ENCODE measurements at regions not wholly inside any gene's neighbourhood (a gene's known extent, or its start where the extent isn't known, plus 50 kb on each side); places are given as distances from the start of the nearest gene placed in this dataset.

- intact Hi-C loops (cut with micrococcal nuclease): no loop called here
- no peaks in the 10 kb centered on the region for H3K9me2 ChIP-seq (ENCODE audit: insufficient read depth)
- H3K27ac ChIP-seq (ENCODE audit: low read depth, low read length): no peak overlapping the region
- H3K36me3 ChIP-seq (ENCODE audit: control insufficient read depth in 1 of 2, insufficient read depth in 2 of 2, low read length in 2 of 2): no peaks in the 10 kb centered on the region
- H3K4me1 ChIP-seq (ENCODE audit: control insufficient read depth in 1 of 2, insufficient read depth in 2 of 2, low read length in 2 of 2): no peaks in the 10 kb centered on the region
- H3K79me2 ChIP-seq (ENCODE audit: insufficient read depth, low read length): no peaks in the 10 kb centered on the region
- CTCF ChIA-PET: no interaction called here
- no peak overlapping the region for H3K4me2 ChIP-seq (ENCODE audit: low read length)
- DNase-seq (ENCODE audit: low read depth, low spot score) (no peak), ATAC-seq (no peak)
- TF ChIP-seq RAD21 (IDR thresholded peaks at IDR 0.05; ENCODE audit: low read depth) (no peak), FOSL1 (IDR thresholded peaks at IDR 0.05; ENCODE audit: low read depth) (no peak), POLR2AphosphoS5 (IDR thresholded peaks at IDR 0.05; ENCODE audit: low read depth, low read length) (no peak), ZNF274 (IDR thresholded peaks at IDR 0.05; ENCODE audit: low read depth, low read length) (no peak), EGR1 (IDR thresholded peaks at IDR 0.05; ENCODE audit: low read depth) (no peak), CTCF (IDR thresholded peaks at IDR 0.05 in 2 of 3, conservative IDR thresholded peaks at IDR 0.05 in 1 of 3; ENCODE audit: borderline replicate concordance in 1 of 3, insufficient read depth in 1 of 3, low read depth in 2 of 3, low read length in 2 of 3) (no peak), ZBTB33 (IDR thresholded peaks at IDR 0.05; ENCODE audit: extremely low read depth, insufficient replicate concordance, low read length) (no peak), CBX3 (IDR thresholded peaks at IDR 0.05; ENCODE audit: low read depth) (no peak), ATF3 (IDR thresholded peaks at IDR 0.05) (no peak), EZH2 (IDR thresholded peaks at IDR 0.05) (no peak), TCF7L2 (IDR thresholded peaks at IDR 0.05; ENCODE audit: borderline replicate concordance, extremely low read depth, insufficient read depth, insufficient read length) (no peak), SRF (IDR thresholded peaks at IDR 0.05; ENCODE audit: low read depth) (no peak)
- RAD21 ChIA-PET (ENCODE audit: low non-redundant PET in 1 of 2, low total read pairs in 2 of 2, uncharacterized antibody in 2 of 2, unreplicated experiment in 2 of 2): no interaction called here
- no peaks in the 10 kb centered on the region for H4K20me1 ChIP-seq (ENCODE audit: insufficient read depth)
- H3K9me3 ChIP-seq (ENCODE audit: control insufficient read depth in 1 of 2, insufficient read depth in 1 of 2, low read depth in 1 of 2, low read length in 2 of 2): peaks cover 6 to 50% of the 10 kb centered on the region in 2 experiments; a peak in 2 of 4 replicates
- no peak overlapping the region for H3K9ac ChIP-seq (ENCODE audit: low read length)
- H2AFZ ChIP-seq (ENCODE audit: low read depth, low read length, poor library complexity, severe bottlenecking): no peak overlapping the region
- no peak overlapping the region for H3K4me3 ChIP-seq (replicated peaks in 1 of 2; ENCODE audit: low read depth in 1 of 2, low read length in 2 of 2)
- POLR2A ChIA-PET: no interaction called here
- no peaks in the 10 kb centered on the region for H3K27me3 ChIP-seq (ENCODE audit: insufficient read depth, low read length)
- BruUV-seq (replicated peaks): no TSS peak
Observed at GRCh38 chr16:35440875-35441274, 1981.5 kb downstream of the TP53TG3F start.

Measured in HCT116 (cell line).